ENCODE measurements at regions not wholly inside any gene's neighbourhood (a gene's known extent, or its start where the extent isn't known, plus 50 kb on each side); places are given as distances from the start of the nearest gene placed in this dataset.

- no peak overlapping the region for H3K4me3 ChIP-seq
- H3K9me3 ChIP-seq (replicated peaks in 1 of 3): no peaks in the 10 kb centered on the region
- no peak for TF ChIP-seq POLR2A (IDR thresholded peaks at IDR 0.05)
- TF ChIP-seq, protein P1, sequence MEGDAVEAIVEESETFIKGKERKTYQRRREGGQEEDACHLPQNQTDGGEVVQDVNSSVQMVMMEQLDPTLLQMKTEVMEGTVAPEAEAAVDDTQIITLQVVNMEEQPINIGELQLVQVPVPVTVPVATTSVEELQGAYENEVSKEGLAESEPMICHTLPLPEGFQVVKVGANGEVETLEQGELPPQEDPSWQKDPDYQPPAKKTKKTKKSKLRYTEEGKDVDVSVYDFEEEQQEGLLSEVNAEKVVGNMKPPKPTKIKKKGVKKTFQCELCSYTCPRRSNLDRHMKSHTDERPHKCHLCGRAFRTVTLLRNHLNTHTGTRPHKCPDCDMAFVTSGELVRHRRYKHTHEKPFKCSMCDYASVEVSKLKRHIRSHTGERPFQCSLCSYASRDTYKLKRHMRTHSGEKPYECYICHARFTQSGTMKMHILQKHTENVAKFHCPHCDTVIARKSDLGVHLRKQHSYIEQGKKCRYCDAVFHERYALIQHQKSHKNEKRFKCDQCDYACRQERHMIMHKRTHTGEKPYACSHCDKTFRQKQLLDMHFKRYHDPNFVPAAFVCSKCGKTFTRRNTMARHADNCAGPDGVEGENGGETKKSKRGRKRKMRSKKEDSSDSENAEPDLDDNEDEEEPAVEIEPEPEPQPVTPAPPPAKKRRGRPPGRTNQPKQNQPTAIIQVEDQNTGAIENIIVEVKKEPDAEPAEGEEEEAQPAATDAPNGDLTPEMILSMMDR (IDR thresholded peaks at IDR 0.05): no peak
- H3K27me3 ChIP-seq: no peaks in the 10 kb centered on the region
- H3K27ac ChIP-seq: no peak overlapping the region
- WGBS, 4 donors: 53 to 63% (median 61%) methylated on average over 2 of the region's 2 CpGs
- DNase-seq: no peak
- intact Hi-C loops (cut with DNase I): no loop called here
- no peaks in the 10 kb centered on the region for H3K4me1 ChIP-seq (replicated peaks in 1 of 2)
- H3K36me3 ChIP-seq (replicated peaks in 1 of 2): no peaks in the 10 kb centered on the region
Observed at GRCh38 chr1:239736479-239736878, 350.1 kb downstream of the CHRM3 start.

- 74 to 87% (median 77%) methylated on average over 2 of the region's 2 CpGs for WGBS, 4 donors
- H3K4me3 ChIP-seq: no peak overlapping the region
- H3K9me3 ChIP-seq (replicated peaks in 1 of 3): no peaks in the 10 kb centered on the region
- no peaks in the 10 kb centered on the region for H3K36me3 ChIP-seq (replicated peaks in 1 of 2)
- intact Hi-C loops (cut with DNase I): no loop called here
- no peak overlapping the region for H3K27ac ChIP-seq
- no peaks in the 10 kb centered on the region for H3K4me1 ChIP-seq (replicated peaks in 1 of 2)
- no peak for DNase-seq
- no peak for TF ChIP-seq POLR2A (IDR thresholded peaks at IDR 0.05)
- TF ChIP-seq, protein P1 (IDR thresholded peaks at IDR 0.05): no peak
- H3K27me3 ChIP-seq: no peaks in the 10 kb centered on the region
Observed at GRCh38 chr1:239739375-239739774, 352.3 kb upstream of the FMN2 start.

- TF ChIP-seq, protein P1 (IDR thresholded peaks at IDR 0.05): no peak
- TF ChIP-seq POLR2A (IDR thresholded peaks at IDR 0.05): no peak
- Histone ChIP-seq H3K27me3 (no peaks in the 10 kb centered on the region), H3K9me3 (replicated peaks in 1 of 3) (no peaks in the 10 kb centered on the region), H3K4me1 (replicated peaks in 1 of 2) (no peaks in the 10 kb centered on the region), H3K27ac (no peak overlapping the region), H3K36me3 (replicated peaks in 1 of 2) (no peaks in the 10 kb centered on the region), H3K4me3 (no peak overlapping the region)
- DNase-seq: no peak
- whole genome bisulfite sequencing, 4 donors: 67 to 77% (median 71%) methylated on average over 2 of the region's 2 CpGs
- intact Hi-C loops (cut with DNase I): no loop called here
Observed at GRCh38 chr1:239739919-239740318, 351.8 kb upstream of the FMN2 start.

- no peak for DNase-seq
- intact Hi-C loops (cut with DNase I): no loop called here
- Histone ChIP-seq H3K27ac (no peak overlapping the region), H3K9me3 (replicated peaks in 1 of 3) (no peaks in the 10 kb centered on the region), H3K4me3 (no peak overlapping the region), H3K27me3 (no peaks in the 10 kb centered on the region), H3K36me3 (replicated peaks in 1 of 2) (no peaks in the 10 kb centered on the region), H3K4me1 (replicated peaks in 1 of 2) (no peaks in the 10 kb centered on the region)
- WGBS, 4 donors: 64 to 81% (median 75%) methylated on average over 6 of the region's 6 CpGs
- TF ChIP-seq POLR2A (IDR thresholded peaks at IDR 0.05): no peak
- TF ChIP-seq, protein P1 (IDR thresholded peaks at IDR 0.05): no peak
Observed at GRCh38 chr1:239742416-239743109, 349.1 kb upstream of the FMN2 start.
